Mesothelial cell of epicardium (in vitro differentiated cells): ENCODE measurements at regions not wholly inside any gene's neighbourhood (a gene's known extent, or its start where the extent isn't known, plus 50 kb on each side); places are given as distances from the start of the nearest gene placed in this dataset.

ENCODE experiments used
- DNase-seq, 2 experiments: peaks; one replicate each; pipeline ENCODE4 v3.0.0; 2021; ENCODE audit warnings: low spot score in 2 of 2; ENCODE audit not compliant: unreplicated experiment in 2 of 2
- H3K27ac Mint-ChIP-seq: 2 replicates; pipeline ENCODE4 v1.8.0; 2021; ENCODE audit warnings: mixed read lengths
- H3K27me3 Mint-ChIP-seq: 2 replicates; pipeline ENCODE4 v1.8.0; 2021; ENCODE audit warnings: low read depth, mixed read lengths
- H3K36me3 Mint-ChIP-seq: 2 replicates; pipeline ENCODE4 v1.8.0; 2021; ENCODE audit warnings: mixed read lengths
- H3K4me1 Mint-ChIP-seq: 2 replicates; pipeline ENCODE4 v1.8.0; 2021; ENCODE audit warnings: mixed read lengths
- H3K4me3 Mint-ChIP-seq: 2 replicates; pipeline ENCODE4 v1.8.0; 2021; ENCODE audit warnings: mild to moderate bottlenecking, moderate library complexity, mixed read lengths
- H3K9me3 Mint-ChIP-seq: 2 replicates; pipeline ENCODE4 v1.8.0; 2021; ENCODE audit warnings: mixed read lengths
- CTCF ChIP-seq: fragments of 200-600 bp; sonication (generic); IDR thresholded peaks from one replicate; pipeline ENCODE4 v1.5.0; 2021; ENCODE audit warnings: antibody characterized with exemption; ENCODE audit not compliant: unreplicated experiment

GRCh38 chr17:77540531-77540930 is 399.8 kb downstream of the SEC14L1 start:
- Mint-ChIP-seq H3K4me1 (peaks cover 32% of the 10 kb centered on the region), H3K9me3 (no peaks in the 10 kb centered on the region), H3K36me3 (no peaks in the 10 kb centered on the region), H3K27ac (no peak overlapping the region), H3K27me3 (peaks cover 55% of the 10 kb centered on the region), H3K4me3 (no peak overlapping the region)
- DNase-seq, result no peak
- TF ChIP-seq CTCF, result no peak

- Mint-ChIP-seq H3K27me3 (peaks cover 56% of the 10 kb centered on the region), H3K9me3 (no peaks in the 10 kb centered on the region), H3K4me1 (peaks cover 28% of the 10 kb centered on the region), H3K36me3 (no peaks in the 10 kb centered on the region), H3K27ac (peak overlapping the region; percentile 31), H3K4me3 (peak overlapping the region; percentile 5)
- no peak for DNase-seq
- no peak for TF ChIP-seq CTCF
Measured at GRCh38 chr17:77540975-77541374, 400.2 kb downstream of the SEC14L1 start.

GRCh38 chr17:77542011-77542410 is 401.2 kb downstream of the SEC14L1 start:
- Mint-ChIP-seq H3K27ac (no peak overlapping the region), H3K27me3 (peaks cover 53% of the 10 kb centered on the region), H3K4me3 (no peak overlapping the region), H3K36me3 (no peaks in the 10 kb centered on the region), H3K4me1 (peaks cover 31% of the 10 kb centered on the region), H3K9me3 (no peaks in the 10 kb centered on the region)
- DNase-seq, result no peak
- TF ChIP-seq CTCF, result no peak

GRCh38 chr17:77542551-77543490 is 402.1 kb downstream of the SEC14L1 start:
- Mint-ChIP-seq H3K36me3 (no peaks in the 10 kb centered on the region), H3K9me3 (no peaks in the 10 kb centered on the region), H3K4me1 (peaks cover 33% of the 10 kb centered on the region), H3K4me3 (no peak overlapping the region), H3K27ac (peak overlapping the region; percentile 53), H3K27me3 (peaks cover 47% of the 10 kb centered on the region)
- peak; percentile 62 to 80 for DNase-seq
- peak; percentile 42 for TF ChIP-seq CTCF

GRCh38 chr17:77543801-77544200 is 403.0 kb downstream of the SEC14L1 start:
- no peak overlapping the region for H3K27ac Mint-ChIP-seq
- DNase-seq, result no peak
- peaks cover 33% of the 10 kb centered on the region for H3K4me1 Mint-ChIP-seq
- peaks cover 38% of the 10 kb centered on the region for H3K27me3 Mint-ChIP-seq
- no peaks in the 10 kb centered on the region for H3K36me3 Mint-ChIP-seq
- H3K9me3 Mint-ChIP-seq, result no peaks in the 10 kb centered on the region
- TF ChIP-seq CTCF, result no peak
- H3K4me3 Mint-ChIP-seq, result no peak overlapping the region
